Psoas muscle (tissue), 7 donors: ENCODE measurements at regions not wholly inside any gene's neighbourhood (a gene's known extent, or its start where the extent isn't known, plus 50 kb on each side); places are given as distances from the start of the nearest gene placed in this dataset.

Experiments
- ATAC-seq, 4 donors: fragments of 200-7000 bp; cut with Tn5 transposase; one replicate each; pipeline ENCODE4 v1.9.1; 2020; ENCODE audit warnings: moderate library complexity in 3 of 4, mild to moderate bottlenecking in 2 of 4
- DNase-seq, 2 donors: peaks; one replicate each; pipeline ENCODE4 v3.0.0-alpha.2; 2020
- H3K27ac ChIP-seq: fragments of 200-600 bp; one replicate; pipeline ENCODE4 v1.8.0; 2022
- H3K27me3 ChIP-seq, 3 donors: fragments of 200-600 bp in 1 of 3; one replicate each; pipeline versions ENCODE4 v1.6.1 to v1.8.0; 2013 to 2022; ENCODE audit warnings: low read length in 2 of 3, mild to moderate bottlenecking in 2 of 3, moderate library complexity in 1 of 3; ENCODE audit not compliant: insufficient read depth in 3 of 3
- H3K36me3 ChIP-seq, 2 donors: fragments of 200-600 bp in 1 of 2; one replicate each; pipeline versions ENCODE4 v1.6.1 to v1.8.0; 2013 to 2022; ENCODE audit warnings: low read depth in 1 of 2, mild to moderate bottlenecking in 1 of 2, moderate library complexity in 1 of 2; ENCODE audit not compliant: insufficient read depth in 1 of 2
- H3K4me1 ChIP-seq: fragments of 200-600 bp; one replicate; pipeline ENCODE4 v1.8.0; 2022
- H3K4me3 ChIP-seq: fragments of 200-600 bp; one replicate; pipeline ENCODE4 v1.8.0; 2022; ENCODE audit warnings: mild to moderate bottlenecking
- H3K9me3 ChIP-seq: fragments of 200-600 bp; one replicate; pipeline ENCODE4 v1.8.0; 2022
- CTCF ChIP-seq: fragments of 200-600 bp; IDR thresholded peaks from one replicate; pipeline ENCODE4 v1.8.0; 2022; ENCODE audit warnings: antibody characterized with exemption
- whole genome bisulfite sequencing, 3 donors: extraction: QIAGEN DNeasy Blood & Tissue Kit; methylation state at CpG; one replicate each; pipeline versions ENCODE4 v1.1.6 to v1.1.7; 2013; 5-methylcytosine and 5-hydroxymethylcytosine counted together
- intact Hi-C, 2 donors: fragments of 100-400 bp; cut with DNase I; formaldehyde crosslinking; loops; one replicate each; pipeline versions ENCODE4 v1.11.0 to v1.14.2; 2022
- donor health status: healthy with polysubstance abuse.
- donor health status: DM: no; HTN: no; CAD: no; lungs with moderate emphysema.
- donor health status: Bipolar disorder and iron deficiency.
- donor health status: healthy.
- donor health status: DM: yes; HTN: yes; CAD: no.
- donor health status: DM: no; HTN: no; CAD: no.
- donor health status: DM: yes; HTN: yes; CAD: no.

GRCh38 chr4:129352480-129352879, 256.5 kb downstream of the C4orf33 start:
- DNase-seq (no peak), ATAC-seq (no peak)
- TF ChIP-seq CTCF = no peak
- H3K4me1 ChIP-seq = no peaks in the 10 kb centered on the region
- H3K27ac ChIP-seq = no peak overlapping the region
- H3K36me3 ChIP-seq = no peaks in the 10 kb centered on the region
- no peak overlapping the region for H3K4me3 ChIP-seq
- intact Hi-C loops = no loop called here
- H3K9me3 ChIP-seq = no peaks in the 10 kb centered on the region
- 80 to 86% (median 83%) methylated on average over 4 of the region's 4 CpGs for WGBS, 3 donors
- H3K27me3 ChIP-seq = peaks cover 0 to 4% (median 0%) of the 10 kb centered on the region in 3 donors

DNA sequence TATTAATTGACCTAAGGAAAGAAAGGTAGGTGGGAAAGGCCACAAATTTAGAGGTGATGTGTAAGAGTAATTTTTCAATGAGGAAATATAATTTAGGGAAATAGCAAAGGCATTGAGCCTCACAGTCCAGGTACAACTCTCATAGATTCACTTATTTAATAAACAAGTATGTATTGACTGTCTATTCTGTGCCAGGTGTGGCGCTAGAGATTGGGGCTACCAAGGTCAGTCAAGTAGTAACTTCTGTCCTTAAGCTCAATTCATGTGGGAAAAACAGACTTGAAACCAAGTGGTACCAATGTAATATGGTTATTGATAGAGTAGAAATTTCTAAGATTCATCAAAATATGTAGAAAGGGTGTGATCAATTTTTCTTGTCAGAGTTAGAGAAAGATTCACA, 257.5 kb downstream of the C4orf33 start:
- intact Hi-C loops = no loop called here
- DNase-seq = no peak
- H3K4me1 ChIP-seq = no peaks in the 10 kb centered on the region
- no peak overlapping the region for H3K27ac ChIP-seq
- no peaks in the 10 kb centered on the region for H3K36me3 ChIP-seq
- 94 to 100% (median 96%) methylated on average over 1 of the region's 1 CpG for WGBS, 3 donors
- H3K27me3 ChIP-seq = peaks cover 0 to 4% (median 0%) of the 10 kb centered on the region in 3 donors
- no peak for TF ChIP-seq CTCF
- ATAC-seq = no peak
- no peak overlapping the region for H3K4me3 ChIP-seq
- H3K9me3 ChIP-seq = no peaks in the 10 kb centered on the region

- intact Hi-C loops = no loop called here
These were observed 259.1 kb downstream of the C4orf33 start for GRCh38 chr4:129355031-129355430.

DNA sequence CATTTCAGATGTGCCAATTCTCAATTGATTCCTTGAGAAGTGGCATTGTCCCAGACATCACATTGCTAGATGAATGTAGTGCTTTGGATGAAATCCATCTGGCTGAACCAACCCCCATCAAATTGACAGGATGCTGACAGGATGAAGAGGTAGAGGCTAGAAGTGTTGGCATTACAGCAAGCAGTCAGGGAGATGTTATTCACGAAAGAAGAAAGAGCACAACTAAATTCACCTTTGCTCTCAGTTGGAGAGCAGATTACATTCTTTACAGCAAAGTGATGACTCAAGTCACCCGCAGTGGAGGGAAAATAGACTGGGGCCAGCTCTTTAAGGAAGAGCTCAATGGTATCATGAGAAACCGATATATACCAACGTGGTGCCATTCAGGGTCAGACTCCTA, 259.6 kb downstream of the C4orf33 start:
- DNase-seq (no peak), ATAC-seq (no peak)
- Histone ChIP-seq H3K9me3 (no peaks in the 10 kb centered on the region), H3K36me3 (no peaks in the 10 kb centered on the region), H3K4me1 (no peaks in the 10 kb centered on the region), H3K27me3 (peaks cover 0 to 4% (median 0%) of the 10 kb centered on the region in 3 donors), H3K4me3 (no peak overlapping the region), H3K27ac (no peak overlapping the region)
- 49 to 61% (median 57%) methylated on average over 4 of the region's 4 CpGs for WGBS, 3 donors
- TF ChIP-seq CTCF = no peak
- intact Hi-C loops = no loop called here

More at GRCh38 chr4:129355031-129355430, 259.1 kb downstream of the C4orf33 start:
- Histone ChIP-seq H3K27ac (no peak overlapping the region), H3K4me3 (no peak overlapping the region), H3K36me3 (no peaks in the 10 kb centered on the region), H3K4me1 (no peaks in the 10 kb centered on the region), H3K27me3 (peaks cover 0 to 4% (median 0%) of the 10 kb centered on the region in 3 donors), H3K9me3 (no peaks in the 10 kb centered on the region)
- no peak for DNase-seq
- no peak for ATAC-seq
- 69 to 90% (median 81%) methylated on average over 3 of the region's 3 CpGs for WGBS, 3 donors
- no peak for TF ChIP-seq CTCF

DNA sequence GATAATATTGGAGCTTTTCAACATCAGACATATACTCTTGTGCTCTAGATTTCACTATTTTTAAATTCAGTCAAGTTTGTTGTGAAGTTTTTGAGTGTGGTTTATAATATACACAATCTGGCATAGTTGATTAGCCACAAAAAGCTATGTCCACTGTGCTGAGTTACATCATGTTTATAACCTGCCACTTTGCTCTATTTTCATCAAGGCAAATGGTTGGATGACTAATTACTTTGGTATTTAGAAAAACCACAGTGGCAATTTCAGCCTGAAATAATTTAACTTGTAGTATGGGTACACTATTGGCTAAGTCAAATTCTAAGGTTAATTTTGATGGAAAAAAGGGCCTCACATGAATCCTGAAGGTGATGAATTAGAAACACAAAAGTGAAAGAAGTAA, 262.6 kb downstream of the C4orf33 start:
- intact Hi-C loops = no loop called here
- Histone ChIP-seq H3K27me3 (no peaks in the 10 kb centered on the region), H3K27ac (no peak overlapping the region), H3K4me1 (no peaks in the 10 kb centered on the region), H3K4me3 (no peak overlapping the region), H3K9me3 (no peaks in the 10 kb centered on the region), H3K36me3 (no peaks in the 10 kb centered on the region)
- DNase-seq (no peak), ATAC-seq (no peak)
- no peak for TF ChIP-seq CTCF
